ENCODE measurements at regions not wholly inside any gene's neighbourhood (a gene's known extent, or its start where the extent isn't known, plus 50 kb on each side); places are given as distances from the start of the nearest gene placed in this dataset.
A peak's percentile ranks its signal among the peaks of the same experiment; 100 is the strongest.
"Not testable (repeated sequence)": the region's sequence is repeated elsewhere in the genome, so short reads cannot be mapped to it uniquely, and the experiment has no call there.

DNA sequence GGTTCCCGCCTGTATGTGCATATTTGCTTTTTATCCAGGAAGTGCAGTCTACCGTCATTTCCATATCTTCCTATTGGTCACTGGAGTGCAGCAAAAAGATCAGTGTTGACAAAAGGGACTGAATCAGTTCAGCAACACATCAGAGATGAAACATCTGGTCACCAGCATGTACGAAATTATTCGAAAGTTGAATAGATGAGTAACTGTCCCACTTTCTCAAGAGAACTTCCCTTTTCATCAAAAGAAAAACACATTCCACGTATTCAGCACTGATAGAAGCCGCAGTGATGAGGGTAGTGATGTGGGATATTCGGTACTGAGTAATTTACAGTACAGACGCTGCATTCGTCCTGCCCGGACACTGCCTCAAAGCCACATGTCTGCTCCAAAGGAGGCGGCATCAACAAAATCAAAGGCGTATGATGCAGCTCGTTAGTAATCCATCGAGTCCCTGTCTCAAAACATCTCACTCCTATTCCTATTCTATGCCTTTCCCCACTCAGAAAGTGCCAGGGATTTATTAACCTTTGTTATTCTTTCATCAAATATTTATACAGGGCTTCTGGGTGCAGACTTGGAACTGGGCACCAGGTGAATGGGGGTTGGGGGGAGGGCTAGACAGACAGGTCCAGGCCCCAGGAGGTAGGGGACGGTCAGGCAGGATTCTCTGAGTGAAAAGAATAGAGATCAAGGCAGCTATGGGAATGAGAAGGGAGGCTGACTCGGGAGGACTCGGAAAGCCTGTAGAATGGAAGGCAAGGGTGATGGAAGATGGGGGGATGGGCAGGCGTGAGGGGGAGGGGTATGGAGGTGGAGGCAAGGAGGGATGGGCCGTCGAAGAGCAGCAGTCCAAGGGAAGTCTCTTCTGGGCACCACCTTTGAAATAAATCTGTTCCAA, 79.5 kb upstream of the SLC45A1 start:
- peak; percentile 81 for DNase-seq (ENCODE audit: low read depth, low spot score)
- ChIA-PET POLR2A (no interaction called here), CTCF (interaction anchor here (0.6 to 2.6 kb wide), 12 partner anchors 10 to 255 kb away, joined by 3 to 10 read pairs (median 3); no protein-coding TSS in a partner anchor)
- TF ChIP-seq, protein P1, sequence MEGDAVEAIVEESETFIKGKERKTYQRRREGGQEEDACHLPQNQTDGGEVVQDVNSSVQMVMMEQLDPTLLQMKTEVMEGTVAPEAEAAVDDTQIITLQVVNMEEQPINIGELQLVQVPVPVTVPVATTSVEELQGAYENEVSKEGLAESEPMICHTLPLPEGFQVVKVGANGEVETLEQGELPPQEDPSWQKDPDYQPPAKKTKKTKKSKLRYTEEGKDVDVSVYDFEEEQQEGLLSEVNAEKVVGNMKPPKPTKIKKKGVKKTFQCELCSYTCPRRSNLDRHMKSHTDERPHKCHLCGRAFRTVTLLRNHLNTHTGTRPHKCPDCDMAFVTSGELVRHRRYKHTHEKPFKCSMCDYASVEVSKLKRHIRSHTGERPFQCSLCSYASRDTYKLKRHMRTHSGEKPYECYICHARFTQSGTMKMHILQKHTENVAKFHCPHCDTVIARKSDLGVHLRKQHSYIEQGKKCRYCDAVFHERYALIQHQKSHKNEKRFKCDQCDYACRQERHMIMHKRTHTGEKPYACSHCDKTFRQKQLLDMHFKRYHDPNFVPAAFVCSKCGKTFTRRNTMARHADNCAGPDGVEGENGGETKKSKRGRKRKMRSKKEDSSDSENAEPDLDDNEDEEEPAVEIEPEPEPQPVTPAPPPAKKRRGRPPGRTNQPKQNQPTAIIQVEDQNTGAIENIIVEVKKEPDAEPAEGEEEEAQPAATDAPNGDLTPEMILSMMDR (IDR thresholded peaks at IDR 0.05; ENCODE audit: insufficient read depth, low read length, missing control alignments): no peak
- peak overlapping the region; percentile 32 for H3K4me3 ChIP-seq (ENCODE audit: low read depth, low read length)

DNA sequence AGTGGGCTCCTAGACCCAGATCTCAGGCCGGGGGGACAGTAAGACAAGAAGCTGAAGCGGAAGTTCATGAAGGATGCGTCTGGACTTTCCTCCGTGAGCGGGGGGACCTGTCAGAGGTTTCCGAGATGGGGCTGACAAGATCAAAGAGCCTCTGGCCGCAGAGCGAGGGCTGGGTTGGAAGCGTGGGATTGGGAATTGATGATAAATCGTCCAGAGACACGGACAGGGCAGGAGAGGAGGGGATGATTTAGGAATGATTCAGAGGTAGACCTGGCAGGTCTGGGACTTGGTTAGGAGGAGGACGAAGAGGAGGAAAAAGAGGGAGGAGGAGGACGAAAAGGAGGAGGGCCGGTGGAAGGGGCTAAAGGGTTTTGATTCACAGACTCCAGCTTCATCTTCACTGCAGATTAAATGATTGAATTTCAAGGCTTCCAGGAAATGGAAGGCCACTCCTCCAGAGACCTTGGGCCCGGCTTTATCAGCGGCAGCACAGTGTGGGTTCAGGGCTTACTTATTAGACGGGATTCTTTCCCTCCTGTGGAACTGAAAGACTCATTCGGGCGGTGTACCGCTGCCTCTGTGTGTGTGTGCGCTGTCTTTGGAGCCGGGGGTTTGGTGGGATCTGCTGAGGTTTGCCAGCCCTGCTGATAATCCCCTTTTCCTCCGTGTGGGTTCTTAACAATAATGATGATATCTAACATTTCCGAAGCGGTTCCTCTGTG, 85.7 kb upstream of the SLC45A1 start:
- no peak overlapping the region for H3K4me3 ChIP-seq (ENCODE audit: low read depth, low read length)
- no peak for DNase-seq (ENCODE audit: low read depth, low spot score)
- CTCF ChIA-PET: no interaction called here
- TF ChIP-seq, protein P1 (IDR thresholded peaks at IDR 0.05; ENCODE audit: insufficient read depth, low read length, missing control alignments): no peak
- POLR2A ChIA-PET: no interaction called here

DNA sequence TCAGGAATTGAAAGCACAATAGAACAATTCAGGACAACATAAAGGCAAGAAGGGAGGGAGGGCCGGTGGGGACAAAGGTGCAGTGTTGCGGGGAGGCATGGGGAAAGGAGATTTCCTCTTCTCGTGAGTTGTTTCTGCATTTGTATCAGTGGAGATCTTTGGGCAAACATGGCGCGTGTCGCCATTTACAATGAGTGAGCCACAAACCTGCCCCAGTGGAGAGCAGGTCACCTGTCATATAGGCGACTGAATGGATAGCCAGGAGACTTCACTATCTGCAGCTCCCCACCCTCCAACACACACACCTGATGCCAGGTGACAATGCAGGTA, 87.7 kb upstream of the SLC45A1 start:
- DNase-seq (ENCODE audit: low read depth, low spot score): no peak
- TF ChIP-seq, protein P1 (IDR thresholded peaks at IDR 0.05; ENCODE audit: insufficient read depth, low read length, missing control alignments): no peak
- CTCF ChIA-PET: interaction anchor here (1.2 kb wide), 1 partner anchor 8 kb away, joined by 3 read pairs; no protein-coding TSS in a partner anchor
- no peak overlapping the region for H3K4me3 ChIP-seq (ENCODE audit: low read depth, low read length)
- POLR2A ChIA-PET: interaction anchor here (0.6 kb wide), 1 partner anchor 28 kb away, joined by 4 read pairs; no protein-coding TSS in a partner anchor

DNA sequence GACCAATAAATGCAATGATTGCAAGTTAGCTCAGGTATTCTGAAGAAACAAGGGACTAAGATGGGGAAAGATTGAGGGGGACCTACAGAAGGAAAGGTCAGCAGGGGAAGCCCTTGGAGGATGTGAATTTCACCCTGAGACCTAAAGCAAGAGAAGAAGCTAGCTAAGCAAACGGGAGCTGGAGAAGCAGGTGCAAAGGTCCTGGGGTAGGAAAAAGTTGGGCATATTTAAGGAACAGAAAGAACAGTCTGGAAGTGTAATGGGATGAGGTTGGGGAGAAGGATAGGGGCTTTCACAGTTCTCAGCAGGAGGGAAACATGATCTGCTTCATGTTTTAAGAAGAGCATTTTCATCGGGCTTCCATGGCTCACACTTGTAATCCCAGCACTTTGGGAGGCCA, 89.7 kb upstream of the SLC45A1 start:
- POLR2A ChIA-PET: no interaction called here
- no peak for DNase-seq (ENCODE audit: low read depth, low spot score)
- no peak overlapping the region for H3K4me3 ChIP-seq (ENCODE audit: low read depth, low read length)
- CTCF ChIA-PET: interaction anchor here (1.4 kb wide), 1 partner anchor 213 kb away, joined by 3 read pairs; no protein-coding TSS in a partner anchor
- TF ChIP-seq, protein P1 (IDR thresholded peaks at IDR 0.05; ENCODE audit: insufficient read depth, low read length, missing control alignments): no peak

GRCh38 chr1:8227674-8228073, 90.2 kb upstream of the SLC45A1 start:
- DNase-seq (ENCODE audit: low read depth, low spot score); H3K4me3 ChIP-seq (ENCODE audit: low read depth, low read length); POLR2A ChIA-PET: not testable (repeated sequence)
- CTCF ChIA-PET: interaction anchor here (1.0 to 1.4 kb wide), 2 partner anchors 86 to 212 kb away, joined by 3 read pairs; no protein-coding TSS in a partner anchor

DNA sequence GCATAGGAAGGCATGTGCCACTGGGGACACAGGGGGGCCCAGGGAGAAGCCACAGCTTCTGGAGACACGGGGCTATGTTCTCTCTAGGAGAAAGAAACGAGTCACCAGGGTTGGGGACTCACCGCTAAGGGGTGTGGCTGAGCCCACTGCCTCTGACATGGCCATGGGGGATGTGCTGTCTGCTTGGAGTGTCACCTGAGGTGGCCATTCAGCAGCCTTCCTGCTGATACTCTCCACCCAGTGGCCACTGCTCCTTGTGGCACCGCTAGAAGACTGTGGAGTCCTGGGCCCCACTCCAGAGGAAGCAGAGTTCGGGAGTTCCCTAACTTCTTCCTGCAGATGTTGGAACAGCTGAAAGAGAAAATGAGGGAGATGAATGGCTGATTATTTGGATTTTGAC, 91.2 kb upstream of the SLC45A1 start:
- ChIA-PET POLR2A (no interaction called here), CTCF (interaction anchor here (1.0 kb wide), 1 partner anchor 87 kb away, joined by 3 read pairs; no protein-coding TSS in a partner anchor)
- H3K4me3 ChIP-seq (ENCODE audit: low read depth, low read length): no peak overlapping the region
- no peak for DNase-seq (ENCODE audit: low read depth, low spot score)
- TF ChIP-seq, protein P1 (IDR thresholded peaks at IDR 0.05; ENCODE audit: insufficient read depth, low read length, missing control alignments): no peak

- H3K4me3 ChIP-seq (ENCODE audit: low read depth, low read length); POLR2A ChIA-PET; DNase-seq (ENCODE audit: low read depth, low spot score); CTCF ChIA-PET: not testable (repeated sequence)
Measured at GRCh38 chr1:8226024-8226423, 91.9 kb upstream of the SLC45A1 start.
